GM19043 (cell line): ENCODE measurements at regions not wholly inside any gene's neighbourhood (a gene's known extent, or its start where the extent isn't known, plus 50 kb on each side); places are given as distances from the start of the nearest gene placed in this dataset.

Experiments
- ATAC-seq: cut with Tn5 transposase; IDR thresholded peaks from one replicate; pipeline ENCODE4 v1.9.1; 2021; ENCODE audit warnings: low read depth; ENCODE audit not compliant: unreplicated experiment

GRCh38 chr16:80148826-80149225 is 392.0 kb upstream of the DYNLRB2 start:
- ATAC-seq: no peak

GRCh38 chr16:80147026-80147655 is 393.7 kb upstream of the DYNLRB2 start:
- ATAC-seq: no peak

GRCh38 chr16:80144191-80144590 is 396.6 kb upstream of the DYNLRB2 start:
- ATAC-seq: peak; percentile 99

- no peak for ATAC-seq
These were observed 397.9 kb upstream of the DYNLRB2 start for GRCh38 chr16:80142940-80143339.

- ATAC-seq: no peak
These were observed 398.5 kb upstream of the DYNLRB2 start for GRCh38 chr16:80142281-80142680.

- no peak for ATAC-seq
These were observed 411.0 kb upstream of the DYNLRB2 start for GRCh38 chr16:80129791-80130190.

- no peak for ATAC-seq
These were observed 415.1 kb upstream of the DYNLRB2 start for GRCh38 chr16:80125677-80126076.

- no peak for ATAC-seq
These were observed 417.6 kb upstream of the DYNLRB2 start for GRCh38 chr16:80123189-80123588.

GRCh38 chr16:80122115-80122514 is 418.7 kb upstream of the DYNLRB2 start:
- ATAC-seq: no peak

GRCh38 chr16:80121522-80121909 is 419.3 kb upstream of the DYNLRB2 start:
- no peak for ATAC-seq

GRCh38 chr16:80120899-80121521 is 419.8 kb upstream of the DYNLRB2 start:
- no peak for ATAC-seq

GRCh38 chr16:80117556-80118130 is 423.1 kb upstream of the DYNLRB2 start:
- ATAC-seq: no peak

- no peak for ATAC-seq
These were observed 424.1 kb upstream of the DYNLRB2 start for GRCh38 chr16:80116711-80117110.

GRCh38 chr16:80114699-80115098 is 426.1 kb upstream of the DYNLRB2 start:
- ATAC-seq: no peak

- no peak for ATAC-seq
These were observed 426.8 kb upstream of the DYNLRB2 start for GRCh38 chr16:80113873-80114574.

- no peak for ATAC-seq
These were observed 431.2 kb upstream of the DYNLRB2 start for GRCh38 chr16:80109581-80109980.

GRCh38 chr16:80107900-80108299 is 432.9 kb upstream of the DYNLRB2 start:
- no peak for ATAC-seq

- ATAC-seq: no peak
These were observed 435.0 kb upstream of the DYNLRB2 start for GRCh38 chr16:80105751-80106150.

GRCh38 chr16:80105160-80105559 is 435.6 kb upstream of the DYNLRB2 start:
- ATAC-seq: no peak

- ATAC-seq: no peak
These were observed 436.4 kb upstream of the DYNLRB2 start for GRCh38 chr16:80104401-80104800.

- ATAC-seq: no peak
These were observed 437.3 kb upstream of the DYNLRB2 start for GRCh38 chr16:80103463-80103862.
